Globus pallidus (tissue), 1 donor: ENCODE measurements at regions not wholly inside any gene's neighbourhood (a gene's known extent, or its start where the extent isn't known, plus 50 kb on each side); places are given as distances from the start of the nearest gene placed in this dataset.
A peak's percentile ranks its signal among the peaks of the same experiment; 100 is the strongest.

Source experiments
- DNase-seq: peaks from one replicate; pipeline ENCODE4 v3.0.0-alpha.2; 2015; ENCODE audit warnings: low spot score

DNA sequence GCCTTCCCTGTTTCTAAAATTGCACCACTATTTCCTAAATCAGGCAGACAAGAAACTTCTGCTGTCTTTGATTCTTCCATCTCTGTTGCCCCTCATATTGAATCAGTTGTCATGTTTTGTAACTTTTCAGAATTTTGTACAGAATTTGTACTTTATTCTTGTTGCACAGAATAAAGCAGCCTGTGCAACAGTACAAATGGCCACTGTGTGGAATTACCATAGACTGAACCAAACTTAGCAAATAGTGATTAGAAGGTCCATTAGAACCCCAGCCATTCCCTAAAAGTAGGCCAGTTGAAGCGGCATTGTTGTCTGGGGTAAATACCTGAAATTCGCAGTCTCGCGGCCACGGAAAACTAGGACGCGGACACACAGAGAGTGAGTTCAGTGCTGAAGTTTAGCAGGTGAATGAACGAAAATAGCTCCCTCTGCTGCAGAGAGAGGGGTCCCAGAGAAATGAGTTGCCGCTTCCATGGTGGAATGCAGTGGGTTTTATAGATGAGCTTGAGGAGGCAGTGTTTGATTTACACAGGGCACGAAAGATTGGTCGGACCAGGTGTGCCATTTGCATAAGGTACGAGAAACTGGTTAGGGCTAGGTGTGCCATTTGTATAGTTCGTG lies 71.8 kb downstream of the C4orf33 start:
- no peak for DNase-seq

GRCh38 chr4:129172181-129172580 lies 76.2 kb downstream of the C4orf33 start:
- no peak for DNase-seq

DNA sequence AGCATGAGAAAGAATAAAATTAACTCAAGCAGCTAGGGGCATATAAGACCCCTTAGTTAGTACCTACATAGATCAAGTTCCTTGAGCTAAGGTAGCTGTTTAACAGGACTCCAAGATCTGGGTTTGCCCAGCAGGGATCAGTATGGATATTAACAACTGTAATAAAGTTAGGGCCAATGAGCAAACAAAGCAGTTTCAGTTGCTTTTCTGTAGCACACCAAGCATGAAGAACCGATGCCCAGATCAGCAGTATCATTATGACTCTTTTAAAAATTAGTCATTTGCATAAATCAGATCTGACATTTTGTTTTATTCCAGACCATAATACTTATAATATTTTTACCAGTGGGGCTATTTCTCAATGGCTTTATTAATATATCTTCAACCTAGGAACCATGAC lies 80.9 kb downstream of the C4orf33 start:
- no peak for DNase-seq

DNA sequence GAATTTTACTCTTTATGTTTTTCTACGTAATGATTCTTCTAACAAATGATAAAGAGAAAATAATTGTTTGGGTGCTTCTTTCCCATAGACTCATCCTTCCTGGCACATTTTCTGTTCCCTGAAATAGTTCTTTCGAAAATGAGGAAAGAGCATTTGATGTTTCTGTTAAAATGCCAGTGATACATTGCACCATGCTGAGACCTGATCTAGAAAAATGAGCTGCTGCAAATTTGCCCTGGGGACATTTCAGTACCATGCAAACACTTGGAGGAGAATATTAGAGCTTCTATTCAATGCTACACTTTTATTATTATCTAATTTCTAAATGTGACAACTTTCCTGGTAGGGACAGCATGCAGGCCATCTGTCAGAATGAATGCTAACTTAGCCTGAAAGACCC lies 83.3 kb downstream of the C4orf33 start:
- DNase-seq = no peak

DNA sequence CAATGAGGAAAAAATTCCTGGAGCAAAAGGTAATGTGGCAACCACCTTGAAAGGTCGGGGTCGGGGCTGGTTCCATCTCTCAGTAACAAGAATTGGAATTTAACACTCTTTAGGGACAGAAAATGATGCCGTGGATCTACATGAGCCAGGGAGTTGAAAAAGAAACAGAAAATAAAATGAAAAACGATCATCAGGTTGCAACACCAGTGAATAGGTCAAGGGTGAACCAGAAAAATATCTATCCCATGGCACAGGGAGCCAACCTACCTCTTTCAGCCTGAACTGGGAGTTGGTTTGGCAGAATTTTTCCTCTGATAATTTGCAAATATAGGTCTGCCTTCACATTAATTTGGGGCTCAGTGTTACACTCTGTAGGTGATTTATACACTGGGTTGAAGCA lies 93.7 kb downstream of the C4orf33 start:
- no peak for DNase-seq

DNA sequence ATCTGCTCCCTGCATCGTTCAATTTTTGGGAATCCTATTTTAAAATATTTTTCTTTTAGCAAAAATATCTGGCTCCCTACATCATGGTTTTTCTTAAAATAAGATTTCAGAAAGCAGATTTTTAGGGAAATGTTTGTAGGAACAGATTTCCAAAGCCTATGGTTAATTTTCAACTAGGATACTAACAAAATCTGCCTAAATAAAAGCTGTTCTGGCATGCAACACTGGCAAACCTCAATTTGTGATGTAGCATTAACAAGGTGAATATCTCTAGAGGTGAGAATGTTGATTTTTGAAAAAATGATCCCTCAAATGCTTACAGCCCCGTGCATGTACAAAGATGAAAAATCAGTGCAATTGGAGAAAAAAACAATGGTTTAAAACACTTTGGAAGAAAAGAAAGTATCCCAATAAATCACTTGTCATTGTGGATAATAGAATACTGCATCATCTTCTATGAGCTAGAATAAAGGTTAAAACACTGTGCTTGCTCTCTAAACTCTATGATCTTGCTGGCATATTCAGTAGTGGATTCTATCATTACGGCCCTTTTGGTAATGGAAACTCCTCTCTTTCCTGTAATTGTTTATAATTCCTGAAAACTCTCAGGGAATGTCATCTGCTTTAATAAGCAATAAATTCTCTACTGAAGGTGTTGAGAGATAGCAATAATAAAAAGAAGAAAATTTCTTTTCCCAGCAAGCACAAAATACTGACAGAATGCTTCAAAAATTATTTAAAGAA lies 97.6 kb downstream of the C4orf33 start:
- DNase-seq = no peak

GRCh38 chr4:129208481-129208880 lies 112.5 kb downstream of the C4orf33 start:
- no peak for DNase-seq

- no peak for DNase-seq
Measured at GRCh38 chr4:129213692-129214091, 117.7 kb downstream of the C4orf33 start.

- DNase-seq = peak; percentile 54
Measured at GRCh38 chr4:129218360-129218759, 122.4 kb downstream of the C4orf33 start.

- no peak for DNase-seq
Measured at GRCh38 chr4:129218897-129219296, 122.9 kb downstream of the C4orf33 start.

DNA sequence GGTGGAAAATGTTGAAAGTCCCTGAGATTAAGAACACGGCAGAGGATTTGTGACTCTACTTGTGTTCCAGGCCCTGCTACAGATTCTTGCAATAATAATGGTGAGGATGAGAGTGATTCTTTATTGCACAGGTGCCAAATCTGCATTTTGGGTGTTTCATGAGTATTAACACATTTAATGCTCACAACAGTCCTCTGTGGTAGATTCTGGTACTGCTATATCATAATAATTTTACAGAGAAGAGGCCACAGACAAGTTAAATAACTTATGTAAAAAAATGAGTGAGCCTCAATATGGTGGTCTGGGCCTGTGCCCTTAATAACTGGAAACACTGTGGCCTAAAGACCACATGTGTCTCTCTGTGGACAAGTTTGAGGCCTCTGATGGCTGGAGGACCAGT lies 124.3 kb downstream of the C4orf33 start:
- DNase-seq = no peak

- no peak for DNase-seq
Measured at GRCh38 chr4:129223945-129224344, 128.0 kb downstream of the C4orf33 start.

- DNase-seq = no peak
Measured at GRCh38 chr4:129230846-129231245, 134.9 kb downstream of the C4orf33 start.

- DNase-seq = no peak
Measured at GRCh38 chr4:129231945-129232588, 136.1 kb downstream of the C4orf33 start.

- no peak for DNase-seq
Measured at GRCh38 chr4:129232589-129233337, 136.8 kb downstream of the C4orf33 start.

GRCh38 chr4:129233691-129234090 lies 137.7 kb downstream of the C4orf33 start:
- DNase-seq = no peak

DNA sequence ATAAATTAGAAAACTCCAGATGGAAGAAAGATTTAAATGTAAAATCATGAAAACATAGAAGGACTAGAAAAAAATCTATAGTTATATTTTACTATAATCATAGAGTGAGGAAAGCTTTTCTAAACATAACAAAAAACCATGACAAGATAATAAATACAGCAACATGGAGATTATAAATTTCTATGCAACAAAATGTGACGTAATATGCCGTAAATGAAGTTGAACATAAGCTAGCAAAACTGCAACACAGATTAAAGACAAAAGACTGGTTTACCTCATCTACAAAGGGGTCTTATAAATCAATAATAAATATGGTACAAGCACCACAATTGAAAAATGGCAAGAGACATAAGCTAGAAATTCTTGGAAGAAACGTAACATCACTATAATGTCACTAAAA lies 140.4 kb downstream of the C4orf33 start:
- DNase-seq = no peak

DNA sequence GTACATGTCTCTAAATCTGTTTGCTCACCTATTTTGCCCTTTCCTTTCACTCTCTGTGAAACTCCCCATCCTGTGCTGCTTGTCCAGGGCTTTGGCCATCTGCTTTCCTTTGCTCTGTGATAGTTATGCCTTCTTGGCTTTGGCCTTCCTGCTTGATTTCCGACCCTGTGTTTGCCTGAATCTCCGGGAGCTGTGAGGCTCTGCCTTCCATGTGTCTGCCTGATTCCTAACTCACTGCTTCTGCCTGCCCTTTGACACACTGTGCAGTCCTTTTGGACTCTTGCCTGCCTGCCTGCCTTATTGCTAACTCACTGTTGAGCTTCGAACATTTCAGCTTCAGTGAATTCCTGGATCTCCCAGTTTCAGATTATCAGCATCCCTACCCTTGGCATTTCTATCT lies 143.1 kb downstream of the C4orf33 start:
- no peak for DNase-seq

GRCh38 chr4:129240816-129241215 lies 144.9 kb downstream of the C4orf33 start:
- no peak for DNase-seq

GRCh38 chr4:129246145-129246544 lies 150.2 kb downstream of the C4orf33 start:
- no peak for DNase-seq

- DNase-seq = no peak
Measured at GRCh38 chr4:129246910-129247461, 151.0 kb downstream of the C4orf33 start.

DNA sequence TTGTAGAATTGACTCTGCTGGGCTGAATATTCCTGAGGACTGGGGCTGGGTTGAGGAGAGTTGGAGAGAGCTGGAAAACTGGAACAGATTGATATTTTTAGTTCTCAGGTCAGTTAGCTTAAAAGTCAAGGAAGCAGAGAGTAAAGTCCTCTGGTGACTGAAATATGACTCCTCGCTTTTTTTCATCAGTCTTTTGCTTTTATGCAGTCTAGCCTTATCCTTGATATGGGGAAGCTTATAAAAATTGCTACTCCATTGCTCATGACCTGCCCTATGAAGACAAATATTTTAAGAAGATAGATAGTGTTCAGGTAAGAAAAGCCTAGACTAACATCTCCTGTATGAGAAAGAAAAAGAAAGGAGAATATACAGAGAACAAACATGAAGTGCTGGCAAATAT lies 152.7 kb downstream of the C4orf33 start:
- DNase-seq = no peak
